ENCODE measurements at regions not wholly inside any gene's neighbourhood (a gene's known extent, or its start where the extent isn't known, plus 50 kb on each side); places are given as distances from the start of the nearest gene placed in this dataset.

DNA sequence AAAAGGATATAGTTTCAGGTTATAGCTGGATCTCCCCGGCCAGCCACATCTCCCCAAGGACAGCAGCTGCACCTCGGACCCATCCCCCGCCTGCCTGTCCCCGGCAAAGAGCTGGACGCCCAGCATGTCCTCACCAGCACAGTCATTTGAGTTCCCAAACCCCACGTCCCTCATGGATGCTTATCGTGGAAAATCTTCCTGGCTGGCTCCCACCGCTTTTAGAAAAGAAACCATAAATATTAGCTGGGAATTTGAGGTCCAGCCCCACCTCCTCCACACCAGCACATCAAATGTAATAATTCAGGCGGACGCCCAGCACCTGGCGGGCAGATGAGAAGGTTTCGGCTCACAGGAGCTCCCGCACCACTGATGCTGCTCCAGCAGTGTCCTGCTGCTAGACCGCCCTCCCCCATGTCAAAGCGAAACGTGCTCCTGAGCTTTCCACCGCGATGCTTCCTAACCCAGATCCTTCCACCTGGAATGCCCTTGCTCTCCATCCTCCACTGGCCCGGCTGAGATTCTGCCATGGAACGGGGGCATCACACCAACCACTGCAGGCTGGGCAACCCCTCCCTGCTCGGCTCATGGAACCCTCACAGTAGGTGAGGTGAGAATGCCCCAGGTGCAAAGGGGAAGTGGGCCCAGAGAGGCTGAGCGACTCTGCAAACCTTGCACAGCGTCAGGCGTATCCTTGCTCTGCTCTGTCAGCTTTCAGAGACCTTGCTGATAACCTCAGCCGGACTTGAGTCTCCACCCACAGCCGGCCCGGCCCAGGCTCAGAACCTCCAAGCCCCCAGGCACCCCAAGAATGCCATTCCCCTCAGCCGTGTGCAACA lies 71.5 kb upstream of the GPC1 start:
- no peak for TF ChIP-seq CTCF (IDR thresholded peaks at IDR 0.05; ENCODE audit: low read depth, low read length, poor library complexity, severe bottlenecking)
- no peak for TF ChIP-seq EZH2phosphoT487 (IDR thresholded peaks at IDR 0.05; ENCODE audit: borderline replicate concordance, low read length)

Data from DOHH2 (cell line).